IPS-NIHi11 (cell line): ENCODE measurements at regions not wholly inside any gene's neighbourhood (a gene's known extent, or its start where the extent isn't known, plus 50 kb on each side); places are given as distances from the start of the nearest gene placed in this dataset.

Experiments used
- DNase-seq: peaks from one replicate; pipeline ENCODE4 v3.0.0; 2012; ENCODE audit warnings: mixed read lengths, low spot score

DNA sequence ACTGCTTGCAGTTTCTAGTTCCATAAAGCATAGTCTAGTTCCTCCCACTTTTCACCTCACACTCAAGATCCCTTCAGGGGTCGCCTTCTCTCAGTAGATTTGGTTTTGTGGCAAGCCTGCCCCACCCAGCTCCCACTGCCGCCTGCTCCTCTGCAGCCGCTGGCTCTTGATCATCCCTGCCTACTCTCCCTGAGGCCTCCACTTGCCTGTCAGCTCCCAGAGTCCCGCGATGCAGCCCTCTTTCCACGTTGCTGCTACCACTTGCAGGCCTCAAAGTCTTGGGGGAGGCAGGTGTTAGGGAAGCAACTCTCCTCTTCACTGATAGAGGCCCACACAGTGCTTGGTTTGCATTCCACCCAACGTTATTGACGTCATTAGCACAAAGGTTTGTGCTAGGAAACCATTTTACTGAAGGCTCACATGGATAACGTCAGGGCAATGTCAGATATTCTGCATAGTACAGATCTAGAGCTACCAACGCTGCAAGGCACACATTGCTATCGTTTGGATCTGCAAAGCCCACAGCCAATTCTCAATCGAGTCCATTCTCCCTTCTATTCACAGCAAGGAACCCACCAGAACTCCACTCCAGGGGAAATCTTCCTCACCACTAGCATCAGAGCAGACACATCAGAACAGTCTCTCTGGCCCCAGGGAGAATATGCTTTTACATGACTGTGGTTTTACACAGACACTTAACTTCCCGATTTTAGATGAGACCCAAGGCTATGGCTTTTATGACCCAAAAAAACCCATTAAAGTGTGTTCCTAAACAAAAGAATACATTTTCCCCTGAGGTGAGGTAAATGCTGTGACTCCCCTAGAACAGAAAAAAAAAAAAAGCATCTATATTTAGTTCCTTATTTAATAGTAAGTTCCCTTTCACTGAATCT, 519.5 kb upstream of the CAMK1G start:
- no peak for DNase-seq

DNA sequence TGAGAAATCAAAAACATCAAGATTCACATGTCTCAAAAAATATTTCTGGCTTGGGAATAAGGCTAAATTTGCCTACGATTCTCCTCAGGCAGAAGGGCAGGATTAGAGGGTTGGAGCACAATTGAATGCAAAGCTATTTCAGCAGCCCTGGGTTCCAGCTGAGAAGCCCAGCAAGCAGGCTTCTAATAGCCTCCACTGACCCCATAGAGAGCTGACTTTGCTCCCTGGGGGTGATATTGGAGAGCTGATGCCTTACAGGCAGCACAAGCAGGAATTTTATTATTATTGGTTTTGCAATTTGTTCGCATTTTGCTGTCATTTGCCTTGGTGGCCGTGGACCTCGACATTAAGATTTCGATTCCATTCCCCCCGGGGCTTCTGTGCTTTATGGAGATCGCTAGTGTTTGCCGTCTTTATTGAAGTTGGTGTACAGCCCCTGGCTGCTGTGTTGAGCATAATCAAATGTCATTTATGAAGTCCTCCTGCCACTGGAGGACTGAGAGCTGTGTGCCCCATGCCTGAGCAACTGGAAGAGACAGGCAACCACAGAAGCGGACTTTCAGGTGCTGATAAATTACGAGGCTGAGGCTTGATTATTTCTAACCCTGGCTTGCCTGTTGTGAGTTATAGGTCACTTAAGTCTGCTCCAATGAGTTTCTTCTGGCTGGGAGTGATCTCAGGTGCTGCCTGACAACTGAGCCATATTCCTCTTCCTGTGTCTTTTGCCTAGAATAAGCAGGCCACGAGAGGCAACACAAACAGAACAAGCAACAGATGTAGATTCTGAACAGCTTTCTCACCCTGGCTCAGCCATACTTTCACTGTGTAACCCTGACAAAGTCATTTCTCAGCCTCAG, 518.4 kb upstream of the CAMK1G start:
- DNase-seq = no peak

DNA sequence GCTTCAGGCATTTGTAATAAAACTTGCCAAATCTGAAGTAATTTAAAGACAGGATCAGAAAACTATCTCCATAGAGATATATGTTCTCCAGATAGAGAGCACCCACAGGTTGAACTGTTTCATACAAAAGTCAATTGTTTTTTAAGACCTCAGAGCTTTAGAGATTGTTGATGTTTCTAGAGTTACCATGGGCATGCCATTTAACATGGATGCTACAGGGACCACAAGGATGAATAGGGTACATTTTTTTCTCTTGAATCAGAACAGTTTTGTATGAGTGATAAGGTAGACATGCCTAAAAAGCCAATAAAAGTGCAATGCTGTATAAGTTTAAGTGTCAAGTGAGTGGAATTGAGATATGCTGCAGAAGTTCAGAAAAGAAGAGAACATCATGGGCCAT, 511.0 kb upstream of the CAMK1G start:
- no peak for DNase-seq

DNA sequence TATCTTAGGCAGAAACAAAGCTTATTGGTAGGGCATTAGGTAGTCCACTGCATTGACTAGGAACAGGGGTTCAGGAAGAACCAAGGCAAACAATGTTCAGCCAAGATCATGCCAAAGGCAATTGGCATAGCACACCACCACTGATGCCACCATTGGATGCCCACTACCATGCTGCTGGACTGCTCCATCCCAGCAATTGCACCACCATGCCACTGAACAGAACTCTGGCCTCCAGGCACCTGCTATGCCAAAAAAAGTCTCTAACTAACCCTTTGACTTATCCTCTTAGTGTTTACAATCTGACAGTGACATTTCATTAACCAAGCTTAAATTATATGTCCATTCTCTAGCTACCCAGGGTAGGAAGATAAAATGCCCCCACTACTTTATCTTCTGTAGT, 509.6 kb upstream of the CAMK1G start:
- DNase-seq = no peak

DNA sequence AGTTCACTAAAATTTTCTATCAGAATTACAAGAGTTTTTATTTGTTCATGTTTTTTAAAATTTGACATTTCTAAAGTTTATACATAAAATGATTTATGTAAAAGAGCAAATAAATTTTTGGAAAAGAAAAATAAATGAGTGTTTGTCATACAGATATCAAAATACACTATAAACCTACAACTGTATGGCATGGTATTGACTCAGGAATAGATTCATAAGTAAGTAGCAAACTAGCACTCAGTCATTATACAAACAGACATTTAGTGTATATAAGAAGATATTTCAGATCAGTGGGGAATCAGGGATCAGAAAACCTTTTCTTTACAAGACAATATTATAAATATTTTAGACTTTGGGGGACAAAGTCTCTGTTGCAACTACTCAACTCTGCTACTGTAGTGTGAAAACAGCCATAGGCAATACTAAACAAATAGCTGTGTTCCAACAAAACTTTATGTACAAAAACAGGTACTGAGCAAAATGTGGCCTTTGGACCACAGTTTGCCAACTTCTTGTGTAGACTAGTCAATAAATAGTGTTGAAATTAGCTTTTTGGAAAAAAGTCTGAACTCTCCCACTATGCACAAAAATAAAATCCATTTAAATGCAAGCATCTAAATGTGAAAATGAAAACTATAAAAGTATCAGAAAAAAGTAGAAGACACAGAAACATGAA, 508.8 kb upstream of the CAMK1G start:
- no peak for DNase-seq

DNA sequence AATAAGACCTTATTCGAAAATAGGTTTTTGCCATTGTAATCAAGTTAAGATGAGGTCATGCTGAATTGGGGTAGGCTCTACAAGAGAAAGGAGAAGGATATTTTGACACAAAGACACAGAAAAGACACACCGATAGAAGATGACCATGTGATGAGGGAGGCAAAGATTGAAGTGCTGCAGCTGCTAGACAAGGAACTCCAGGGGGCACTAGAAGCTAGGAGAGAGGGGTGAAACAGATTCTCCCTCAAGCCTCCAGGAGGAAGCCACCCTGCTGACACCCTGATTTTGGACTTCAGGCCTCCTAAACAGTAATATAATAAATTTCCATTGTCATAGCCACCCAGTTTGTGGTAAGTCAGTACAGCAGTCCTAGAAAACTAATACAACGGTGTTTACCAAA, 506.8 kb upstream of the CAMK1G start:
- peak; percentile 19 for DNase-seq

DNA sequence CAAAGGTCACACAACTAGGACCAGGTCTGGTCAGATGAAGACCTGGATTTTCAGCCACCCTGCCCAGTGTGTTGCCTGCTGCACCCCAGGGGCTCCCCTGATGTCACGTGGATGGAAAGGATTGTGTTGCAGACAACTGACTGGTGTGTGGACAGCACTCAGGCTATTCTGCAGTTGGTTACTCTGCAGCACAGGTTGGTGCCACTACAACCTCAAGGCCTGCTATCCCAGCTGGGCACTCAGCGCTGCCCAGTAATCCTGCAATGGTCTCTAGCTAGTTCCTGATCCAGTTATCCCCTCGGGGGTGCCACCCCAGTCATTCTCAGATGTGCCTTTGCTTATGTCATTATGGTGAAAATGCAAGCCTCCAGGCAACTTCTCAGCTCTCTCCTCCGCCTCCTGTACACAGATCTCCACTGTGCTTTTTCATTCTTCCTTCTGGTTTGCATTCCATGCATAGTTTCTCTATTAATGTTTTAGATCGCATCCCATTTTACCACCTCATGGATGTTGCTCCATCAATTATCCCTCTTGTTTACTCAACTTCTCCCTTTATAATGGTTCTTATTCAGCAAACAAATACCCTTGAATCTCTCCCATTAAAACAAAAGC, 503.2 kb upstream of the CAMK1G start:
- no peak for DNase-seq

DNA sequence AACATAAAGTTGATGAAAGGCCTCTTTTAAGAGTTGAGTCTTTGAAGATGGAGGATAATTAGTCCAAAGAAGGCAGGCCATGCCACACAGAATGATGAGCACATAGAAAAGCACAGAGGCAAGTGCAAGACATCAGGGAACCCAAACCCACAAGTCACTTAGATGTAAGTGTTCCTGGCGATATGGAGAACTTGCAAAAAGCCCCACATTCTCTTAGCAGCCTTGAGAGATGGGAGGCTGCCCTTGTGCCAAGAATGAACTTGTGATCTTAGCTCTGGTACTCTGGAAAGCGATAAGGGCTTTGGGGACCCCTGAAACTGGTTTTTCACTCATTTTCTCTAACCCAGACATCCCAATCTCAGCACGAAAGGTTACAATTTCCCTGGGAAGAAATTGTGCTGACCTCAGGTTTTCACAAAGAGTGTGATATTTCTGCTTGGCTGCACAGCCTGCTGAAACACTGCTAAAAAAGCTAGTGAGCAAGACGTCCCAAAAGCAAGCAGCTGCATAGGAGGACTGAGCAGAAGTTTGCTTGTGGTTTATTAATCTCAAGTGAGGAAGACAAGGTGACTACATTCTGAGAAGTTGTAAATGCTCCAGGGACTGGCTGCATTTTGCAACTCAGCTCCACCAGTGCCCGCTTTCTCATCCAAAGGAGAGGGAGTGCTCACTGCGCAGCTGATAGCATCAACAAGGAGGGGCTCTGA, 496.9 kb upstream of the CAMK1G start:
- DNase-seq = no peak

DNA sequence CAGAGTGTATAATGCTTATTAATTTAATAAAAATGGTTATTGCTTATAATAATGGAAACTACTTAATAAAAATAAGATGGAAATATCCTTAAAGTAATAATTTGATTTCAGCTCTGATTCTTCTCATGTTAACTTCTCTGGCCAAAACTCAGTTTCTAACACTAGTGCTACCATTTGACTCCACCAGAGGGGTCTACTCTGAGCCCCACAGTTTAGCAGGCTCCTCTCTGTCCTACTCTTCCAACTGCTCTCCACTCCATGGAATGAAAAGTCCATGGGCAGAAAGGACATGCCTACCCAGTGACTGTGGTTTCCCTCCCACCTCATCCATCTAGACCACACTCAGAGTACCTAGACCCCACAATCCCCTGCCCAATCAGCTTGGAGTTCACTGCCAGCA, 489.1 kb upstream of the CAMK1G start:
- peak; percentile 18 for DNase-seq

DNA sequence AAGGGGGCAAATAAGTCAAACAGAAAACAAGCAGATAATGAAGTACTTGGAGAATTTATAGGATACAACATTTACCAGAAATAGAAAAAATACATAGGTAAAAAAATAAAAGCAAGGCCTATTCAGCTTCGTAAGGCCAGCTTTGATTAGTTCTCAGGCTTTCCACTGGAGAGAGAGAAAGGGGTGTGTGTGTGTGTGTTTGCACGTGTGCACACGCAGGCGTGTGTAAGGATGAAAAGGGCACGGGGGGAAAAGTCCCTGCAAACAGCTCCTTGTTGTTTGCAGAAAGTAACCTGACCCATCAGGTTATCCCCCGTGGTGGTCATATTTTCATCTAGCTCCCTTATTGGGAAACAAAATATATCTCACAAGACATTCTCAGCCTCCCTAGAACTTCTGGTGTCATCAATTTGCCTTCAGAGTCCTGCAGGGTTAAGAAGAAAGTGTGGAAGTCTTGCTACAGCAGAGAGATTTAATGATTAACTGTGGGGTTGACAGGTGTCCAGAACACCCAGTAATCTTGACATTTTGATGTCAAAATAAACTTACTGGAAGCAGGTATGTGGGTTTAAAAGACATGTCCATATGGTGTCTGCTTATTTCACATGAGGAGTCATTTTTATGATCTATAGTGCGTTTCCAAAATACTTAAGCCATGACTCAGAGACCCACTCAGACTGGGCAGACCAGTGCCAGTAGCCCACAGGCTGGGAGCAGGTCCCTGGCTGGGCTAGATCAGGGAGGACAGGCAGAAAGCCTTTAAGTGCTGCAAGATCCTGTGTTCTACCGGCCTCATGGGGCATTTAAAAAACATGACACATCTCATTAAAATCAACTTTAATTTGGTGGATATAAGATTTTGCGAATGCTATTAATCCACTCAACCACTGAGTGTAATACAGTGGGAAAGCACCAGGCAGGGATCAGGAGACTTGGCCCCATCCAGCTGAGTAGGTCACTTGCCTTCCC, 487.6 kb upstream of the CAMK1G start:
- no peak for DNase-seq

DNA sequence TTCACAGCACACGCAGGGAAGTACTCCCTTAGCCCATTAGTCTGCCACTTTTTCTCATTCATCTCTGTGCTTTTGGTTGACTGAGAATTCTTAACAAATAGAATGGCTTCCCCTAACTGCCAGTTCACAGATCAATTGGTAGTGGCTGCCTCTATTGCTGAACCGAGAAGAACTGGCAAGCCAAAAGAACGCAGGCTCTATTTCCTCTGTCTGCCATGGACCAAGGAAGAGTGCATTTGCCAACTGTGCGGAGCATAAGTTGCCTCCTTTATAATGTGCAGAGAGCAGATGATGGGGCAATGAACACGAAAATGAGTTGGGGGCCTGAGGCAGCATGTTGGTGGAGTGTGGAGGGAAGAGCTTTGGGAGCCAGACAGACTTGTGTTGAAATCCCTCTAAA, 483.1 kb upstream of the CAMK1G start:
- no peak for DNase-seq

DNA sequence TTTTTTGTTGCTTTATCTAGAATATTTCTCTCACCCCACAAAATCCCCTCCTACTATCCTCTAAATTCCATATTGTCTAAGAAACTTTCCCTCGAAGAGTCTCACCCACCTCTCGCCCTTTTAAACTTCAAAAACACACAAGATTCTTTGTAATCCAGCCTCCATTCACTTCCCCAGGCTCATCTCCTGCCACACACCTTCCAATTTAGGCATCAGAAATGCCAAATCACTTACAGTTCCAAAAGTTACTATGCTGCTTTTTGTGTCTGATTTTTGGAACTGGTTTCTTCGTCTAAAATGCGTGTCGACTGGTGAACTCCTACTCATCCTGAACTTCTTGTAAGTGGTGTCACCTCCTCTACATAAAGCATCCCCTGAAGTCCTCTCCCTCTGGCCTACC, 482.4 kb upstream of the CAMK1G start:
- DNase-seq = no peak

DNA sequence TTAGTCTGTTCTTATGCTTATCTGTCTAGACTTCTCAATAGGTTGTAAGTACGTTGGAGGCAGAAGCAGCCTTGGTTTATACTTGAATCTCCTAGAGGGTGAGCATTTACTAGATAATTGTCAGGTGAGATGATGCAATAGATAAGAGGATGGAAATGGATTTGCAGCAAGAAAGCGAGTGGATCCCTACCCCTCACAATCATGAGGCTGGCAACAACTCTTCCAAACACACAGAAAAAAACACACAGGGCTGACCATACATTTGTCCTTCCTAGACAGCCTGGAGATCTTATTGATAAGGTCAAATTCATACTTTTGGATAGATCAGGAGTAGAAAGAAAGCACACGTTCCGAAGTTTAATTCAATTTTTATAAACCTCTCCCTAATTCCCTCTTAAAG, 481.4 kb upstream of the CAMK1G start:
- no peak for DNase-seq

DNA sequence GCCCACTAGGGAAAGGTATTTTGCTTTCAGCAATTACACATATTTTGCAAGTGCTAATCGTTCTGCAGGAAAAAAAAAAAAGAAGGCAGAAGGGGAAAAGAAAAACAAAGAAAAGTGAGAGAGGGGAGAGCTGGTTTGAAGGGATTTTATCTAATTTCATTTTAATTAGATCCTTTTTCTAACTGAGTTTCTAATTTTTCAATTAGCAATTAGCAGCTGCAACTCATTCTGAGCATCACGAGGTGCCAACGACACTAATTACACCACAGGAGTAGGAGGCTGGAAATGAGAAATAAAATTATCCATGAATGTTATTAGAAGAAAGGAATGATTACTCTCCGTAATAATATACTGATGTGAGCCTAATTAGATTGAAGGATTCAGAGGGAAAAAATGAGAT, 481.0 kb upstream of the CAMK1G start:
- DNase-seq = no peak

DNA sequence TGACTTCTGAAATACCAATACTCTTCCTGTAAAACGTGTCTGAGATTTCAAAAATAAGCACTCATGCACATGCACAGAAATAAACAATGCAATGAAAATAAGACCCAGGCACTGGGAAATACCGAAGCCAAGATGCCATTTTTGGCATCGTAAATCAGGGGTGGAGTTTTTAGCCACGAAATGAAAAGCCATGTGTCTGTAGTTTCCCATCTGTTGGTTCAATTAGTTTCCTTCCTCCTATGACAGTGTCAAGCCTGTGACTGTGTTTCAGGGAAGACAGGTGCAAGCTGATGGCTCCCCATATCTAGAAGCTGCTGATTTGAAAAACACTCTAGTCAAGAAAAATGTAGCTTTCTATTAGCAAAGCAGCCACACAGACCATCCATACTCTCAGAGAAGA, 480.4 kb upstream of the CAMK1G start:
- no peak for DNase-seq

DNA sequence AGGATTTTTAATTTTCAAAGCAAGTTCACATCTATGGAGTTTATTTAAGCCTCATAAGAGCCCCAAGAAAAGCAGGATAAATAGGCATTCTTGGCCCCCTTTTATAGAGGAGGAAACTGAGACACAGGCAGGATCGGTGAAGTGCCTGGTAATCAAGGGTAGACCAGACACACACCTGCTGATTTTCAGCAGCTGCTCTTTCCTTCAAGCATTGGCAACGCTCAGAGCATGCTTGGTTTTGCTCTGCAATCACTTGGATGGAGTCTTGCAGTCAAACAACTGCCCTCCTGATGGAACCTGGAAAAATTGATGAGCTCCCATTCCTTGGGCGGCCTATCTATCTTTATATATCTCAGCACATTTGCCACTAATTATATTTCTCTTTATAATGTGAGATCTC, 478.9 kb upstream of the CAMK1G start:
- DNase-seq = no peak

DNA sequence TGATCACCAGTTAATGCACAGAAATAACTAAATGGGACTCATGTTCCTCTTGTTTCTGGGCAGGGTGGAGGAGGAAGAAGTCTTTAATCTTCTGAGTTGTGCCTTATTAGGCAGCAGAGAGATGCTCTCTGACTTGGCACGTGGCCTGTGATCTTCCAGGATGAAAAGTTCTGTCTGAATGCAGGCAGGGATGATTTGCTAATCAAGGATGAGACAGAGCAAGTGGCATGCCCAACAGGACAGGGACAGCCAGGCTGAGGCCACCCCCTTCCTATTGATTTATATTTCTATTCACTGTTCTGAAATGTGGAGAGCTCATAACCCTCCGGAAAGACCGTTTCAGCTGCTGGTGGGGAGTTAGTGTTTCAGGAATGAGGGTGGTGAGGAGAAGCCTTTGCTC, 477.8 kb upstream of the CAMK1G start:
- no peak for DNase-seq

DNA sequence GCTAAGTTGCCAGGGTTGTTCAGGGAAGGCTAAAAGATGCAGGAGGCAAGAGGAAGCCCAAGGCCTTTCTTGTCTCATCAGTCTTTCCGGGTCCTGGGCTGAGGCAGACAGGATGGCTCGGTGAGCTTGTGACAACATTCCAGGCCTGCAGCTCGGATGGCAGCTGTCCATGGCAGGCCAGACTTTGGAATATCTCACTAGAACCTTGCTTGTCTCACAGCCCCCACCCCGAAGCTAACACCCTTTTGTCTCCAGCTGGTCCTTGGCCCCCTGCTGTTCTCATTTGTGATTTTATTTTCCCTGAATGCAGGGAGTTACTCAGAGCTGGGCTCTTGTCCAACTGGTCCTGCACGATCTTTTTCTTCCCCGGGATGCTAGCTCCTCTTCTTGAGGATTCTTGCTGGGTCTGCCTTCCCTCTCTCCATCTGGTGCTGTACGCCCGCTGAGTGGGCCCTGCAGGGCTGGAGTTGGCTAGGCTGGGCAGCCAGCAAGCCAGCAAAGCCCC, 477.2 kb upstream of the CAMK1G start:
- peak; percentile 19 for DNase-seq

DNA sequence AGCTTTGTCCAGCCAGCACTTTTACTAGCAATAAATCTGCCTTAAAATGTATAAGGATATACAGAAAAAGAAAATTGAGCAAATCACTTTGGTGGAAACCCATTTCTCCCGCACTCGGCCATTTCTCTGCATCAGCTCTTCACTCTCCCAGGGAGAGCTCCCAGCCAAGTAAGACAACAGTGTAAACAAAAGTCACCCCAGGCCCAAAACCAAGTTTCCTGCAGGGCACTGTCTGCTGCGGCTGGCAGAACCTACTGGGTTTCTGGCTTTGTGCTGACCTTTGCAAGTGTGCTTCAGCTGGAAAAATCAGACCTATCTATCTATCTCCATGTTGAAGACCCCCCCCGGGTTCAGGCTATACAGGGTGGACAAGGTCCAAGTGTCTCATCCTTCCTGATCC, 476.7 kb upstream of the CAMK1G start:
- DNase-seq = no peak

DNA sequence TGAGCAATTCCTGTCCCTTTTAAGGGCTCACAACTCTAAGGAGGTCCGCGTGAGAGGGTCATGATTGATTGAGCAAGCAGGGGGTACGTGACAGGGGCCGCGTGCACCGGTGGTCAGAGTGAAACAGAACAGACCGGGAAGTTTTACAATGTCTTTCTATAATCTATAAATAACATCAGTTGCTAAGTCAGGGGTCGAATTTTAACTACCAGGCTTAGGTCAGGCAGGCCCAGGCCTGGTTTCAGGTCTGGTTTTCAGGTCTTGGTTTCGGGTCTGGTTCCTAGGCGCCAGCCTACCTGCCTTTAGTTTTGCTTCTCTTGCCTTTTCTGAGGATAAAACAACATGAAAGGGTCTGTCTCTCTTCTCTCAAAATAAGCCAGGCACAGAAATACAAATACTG, 476.0 kb upstream of the CAMK1G start:
- DNase-seq = no peak
